GM12878 (cell line): ENCODE measurements at regions not wholly inside any gene's neighbourhood (a gene's known extent, or its start where the extent isn't known, plus 50 kb on each side); places are given as distances from the start of the nearest gene placed in this dataset.

Experiments
- BHLHE40 ChIP-seq, 2 experiments: fragments of 450-650 bp in 1 of 2; IDR thresholded peaks; 2 replicates each; pipeline ENCODE4 v1.6.1; 2011 to 2017; ENCODE audit warnings: low read depth in 2 of 2, borderline replicate concordance in 1 of 2, improper control_type of control experiment in 1 of 2, low read length in 1 of 2, mild to moderate bottlenecking in 1 of 2
- BRCA1 ChIP-seq: IDR thresholded peaks from 2 replicates; pipeline ENCODE4 v1.6.1; 2011; ENCODE audit warnings: low read depth, low read length, improper control_type of control experiment
- CHD4 ChIP-seq: fragments of 200-600 bp; sonication (generic); IDR thresholded peaks from 2 replicates; pipeline ENCODE4 v1.6.1; 2016; ENCODE audit warnings: mild to moderate bottlenecking
- CREM ChIP-seq: IDR thresholded peaks from 2 replicates; pipeline ENCODE4 v1.6.1; 2014; ENCODE audit warnings: antibody characterized with exemption, low read depth
- MXI1 ChIP-seq: fragments of 150-350 bp; IDR thresholded peaks from 2 replicates; pipeline ENCODE4 v1.6.1; 2011; ENCODE audit warnings: low read depth, mild to moderate bottlenecking, inconsistent platforms, low read length, improper control_type of control experiment
- MYC ChIP-seq: IDR thresholded peaks from 2 replicates; pipeline ENCODE4 v1.6.1; 2011; ENCODE audit warnings: mild to moderate bottlenecking, low read length, moderate library complexity, inconsistent platforms; ENCODE audit not compliant: insufficient read depth, insufficient replicate concordance, insufficient read length, severe bottlenecking
- POLR2AphosphoS5 ChIP-seq: IDR thresholded peaks from 2 replicates; pipeline ENCODE4 v1.6.1; 2011; ENCODE audit warnings: mild to moderate bottlenecking, low read length, inconsistent platforms
- SREBF2 ChIP-seq: IDR thresholded peaks from 2 replicates; pipeline ENCODE4 v1.6.1; 2012; ENCODE audit warnings: mild to moderate bottlenecking, low read length
- TAF1 ChIP-seq: IDR thresholded peaks from 2 replicates; pipeline ENCODE4 v1.6.1; 2011; ENCODE audit warnings: mild to moderate bottlenecking, low read depth, low read length, borderline replicate concordance
- TF ChIP-seq, protein P1 (sequence below), 3 experiments: IDR thresholded peaks in 2 of 3; conservative IDR thresholded peaks in 1 of 3; 2 replicates each; pipeline ENCODE4 v1.5.1; 2011; ENCODE audit warnings: low read depth in 3 of 3, low read length in 3 of 3, mild to moderate bottlenecking in 3 of 3, control low read depth in 2 of 3, moderate library complexity in 2 of 3, inconsistent platforms in 1 of 3, mixed read lengths in 1 of 3; ENCODE audit not compliant: control insufficient read depth in 2 of 3, insufficient read depth in 1 of 3; ENCODE audit errors: extremely low read depth in 1 of 3
- TF ChIP-seq, protein P2 (sequence below): IDR thresholded peaks from 2 replicates; pipeline ENCODE4 v1.6.1; 2012; ENCODE audit warnings: low read depth, low read length, improper control_type of control experiment

DNA sequence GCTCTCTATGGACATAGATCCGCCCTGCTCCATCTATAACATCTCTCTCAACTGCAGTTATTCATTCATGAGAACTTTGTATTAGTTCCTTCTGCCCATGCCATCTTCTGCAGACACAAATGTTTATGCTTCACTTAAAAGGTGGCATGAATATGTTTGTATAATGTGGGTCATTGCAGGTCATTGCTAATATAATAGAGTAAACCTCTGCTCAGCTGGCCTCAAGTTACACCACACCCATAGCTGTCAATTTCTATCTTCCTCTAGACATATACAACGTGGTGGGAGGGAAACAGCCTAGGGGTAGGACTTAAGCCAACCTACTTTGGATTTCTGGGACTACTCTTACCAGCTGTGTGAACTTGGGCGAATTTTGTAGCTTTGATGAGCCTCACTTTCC is 129.8 kb downstream of the ATXN3L start:
- TF ChIP-seq CREM (no peak), BHLHE40 (IDR thresholded peaks at IDR 0.05; ENCODE audit: borderline replicate concordance in 1 of 2, low read depth in 2 of 2, low read length in 1 of 2) (no peak), POLR2AphosphoS5 (no peak), TAF1 (no peak), CHD4 (no peak), SREBF2 (no peak), BRCA1 (no peak), MYC (no peak), MXI1 (no peak)
- TF ChIP-seq, protein P1, sequence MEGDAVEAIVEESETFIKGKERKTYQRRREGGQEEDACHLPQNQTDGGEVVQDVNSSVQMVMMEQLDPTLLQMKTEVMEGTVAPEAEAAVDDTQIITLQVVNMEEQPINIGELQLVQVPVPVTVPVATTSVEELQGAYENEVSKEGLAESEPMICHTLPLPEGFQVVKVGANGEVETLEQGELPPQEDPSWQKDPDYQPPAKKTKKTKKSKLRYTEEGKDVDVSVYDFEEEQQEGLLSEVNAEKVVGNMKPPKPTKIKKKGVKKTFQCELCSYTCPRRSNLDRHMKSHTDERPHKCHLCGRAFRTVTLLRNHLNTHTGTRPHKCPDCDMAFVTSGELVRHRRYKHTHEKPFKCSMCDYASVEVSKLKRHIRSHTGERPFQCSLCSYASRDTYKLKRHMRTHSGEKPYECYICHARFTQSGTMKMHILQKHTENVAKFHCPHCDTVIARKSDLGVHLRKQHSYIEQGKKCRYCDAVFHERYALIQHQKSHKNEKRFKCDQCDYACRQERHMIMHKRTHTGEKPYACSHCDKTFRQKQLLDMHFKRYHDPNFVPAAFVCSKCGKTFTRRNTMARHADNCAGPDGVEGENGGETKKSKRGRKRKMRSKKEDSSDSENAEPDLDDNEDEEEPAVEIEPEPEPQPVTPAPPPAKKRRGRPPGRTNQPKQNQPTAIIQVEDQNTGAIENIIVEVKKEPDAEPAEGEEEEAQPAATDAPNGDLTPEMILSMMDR (IDR thresholded peaks at IDR 0.05 in 2 of 3, conservative IDR thresholded peaks at IDR 0.05 in 1 of 3; ENCODE audit: control insufficient read depth in 2 of 3, extremely low read depth in 1 of 3, insufficient read depth in 1 of 3, low read depth in 3 of 3, low read length in 3 of 3), result no peak
- TF ChIP-seq, protein P2, sequence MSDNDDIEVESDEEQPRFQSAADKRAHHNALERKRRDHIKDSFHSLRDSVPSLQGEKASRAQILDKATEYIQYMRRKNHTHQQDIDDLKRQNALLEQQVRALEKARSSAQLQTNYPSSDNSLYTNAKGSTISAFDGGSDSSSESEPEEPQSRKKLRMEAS, result no peak
